NCI-H2029 treated with DMSO at 0.1 percent for 48 hours (cell line): ENCODE measurements at regions not wholly inside any gene's neighbourhood (a gene's known extent, or its start where the extent isn't known, plus 50 kb on each side); places are given as distances from the start of the nearest gene placed in this dataset.
"Not testable (repeated sequence)": the region's sequence is repeated elsewhere in the genome, so short reads cannot be mapped to it uniquely, and the experiment has no call there.

Experiments used
- DNase-seq: peaks from one replicate; lab custom pipeline; 2025; lab: John Stamatoyannopoulos, UW

GRCh38 chr9:95391271-95391670 is 73.8 kb upstream of the FANCC start:
- not testable (repeated sequence) for DNase-seq

GRCh38 chr9:95389373-95389772 is 71.9 kb upstream of the FANCC start:
- no peak for DNase-seq

GRCh38 chr9:95386843-95387242 is 69.3 kb upstream of the FANCC start:
- DNase-seq, result no peak

- DNase-seq, result no peak
Observed at GRCh38 chr9:95385521-95385920, 68.0 kb upstream of the FANCC start.

GRCh38 chr9:95383845-95384244 is 66.3 kb upstream of the FANCC start:
- DNase-seq, result no peak

- no peak for DNase-seq
Observed at GRCh38 chr9:95383185-95383676, 65.7 kb upstream of the FANCC start.

GRCh38 chr9:95382433-95382832 is 64.9 kb upstream of the FANCC start:
- DNase-seq, result no peak

- no peak for DNase-seq
Observed at GRCh38 chr9:95381221-95381620, 63.7 kb upstream of the FANCC start.

- no peak for DNase-seq
Observed at GRCh38 chr9:95379630-95380029, 62.1 kb upstream of the FANCC start.

- no peak for DNase-seq
Observed at GRCh38 chr9:95373782-95374487, 56.4 kb upstream of the FANCC start.

GRCh38 chr9:95373069-95373681 is 55.7 kb upstream of the FANCC start:
- peak; percentile 89 for DNase-seq

GRCh38 chr9:95370064-95370463 is 52.6 kb upstream of the FANCC start:
- no peak for DNase-seq

GRCh38 chr9:95368377-95369160 is 51.1 kb upstream of the FANCC start:
- no peak for DNase-seq
